Ascending aorta (tissue), 2 donors: ENCODE measurements at regions not wholly inside any gene's neighbourhood (a gene's known extent, or its start where the extent isn't known, plus 50 kb on each side); places are given as distances from the start of the nearest gene placed in this dataset.

Experiments used
- DNase-seq, 2 donors: peaks; one replicate each; pipeline ENCODE4 v3.0.0-alpha.2; 2019; ENCODE audit warnings: low spot score in 2 of 2
- H3K27ac ChIP-seq, 2 donors: fragments of 200-600 bp; sonication (generic); one replicate each; pipeline ENCODE4 v1.5.1; 2016 to 2017; ENCODE audit warnings: mild to moderate bottlenecking in 1 of 2
- H3K27me3 ChIP-seq: fragments of 200-600 bp; sonication (generic); one replicate; pipeline ENCODE4 v1.5.1; 2017
- H3K36me3 ChIP-seq, 2 donors: fragments of 200-600 bp; sonication (generic); one replicate each; pipeline ENCODE4 v1.5.1; 2016
- H3K4me1 ChIP-seq, 2 donors: fragments of 200-600 bp; sonication (generic); one replicate each; pipeline ENCODE4 v1.5.1; 2016 to 2017; ENCODE audit warnings: mild to moderate bottlenecking in 1 of 2
- H3K4me3 ChIP-seq, 2 donors: fragments of 200-600 bp; sonication (generic); one replicate each; pipeline ENCODE4 v1.5.1; 2016 to 2017; ENCODE audit warnings: mild to moderate bottlenecking in 1 of 2
- H3K9me3 ChIP-seq, 2 donors: fragments of 200-600 bp; sonication (generic); one replicate each; pipeline ENCODE4 v1.5.1; 2016
- intact Hi-C: fragments of 100-400 bp; cut with DNase I; formaldehyde crosslinking; loops from one replicate; pipeline ENCODE4 v1.15.1; 2023
- TF ChIP-seq, protein P1 (sequence below), 3 experiments: fragments of 200-600 bp in 2 of 3; fragments of 450-650 bp in 1 of 3; sonication (generic) in 2 of 3; IDR thresholded peaks; one replicate each; pipeline ENCODE4 v1.5.1; 2016 to 2019; ENCODE audit warnings: antibody characterized with exemption in 3 of 3, mild to moderate bottlenecking in 1 of 3, moderate library complexity in 1 of 3

DNA sequence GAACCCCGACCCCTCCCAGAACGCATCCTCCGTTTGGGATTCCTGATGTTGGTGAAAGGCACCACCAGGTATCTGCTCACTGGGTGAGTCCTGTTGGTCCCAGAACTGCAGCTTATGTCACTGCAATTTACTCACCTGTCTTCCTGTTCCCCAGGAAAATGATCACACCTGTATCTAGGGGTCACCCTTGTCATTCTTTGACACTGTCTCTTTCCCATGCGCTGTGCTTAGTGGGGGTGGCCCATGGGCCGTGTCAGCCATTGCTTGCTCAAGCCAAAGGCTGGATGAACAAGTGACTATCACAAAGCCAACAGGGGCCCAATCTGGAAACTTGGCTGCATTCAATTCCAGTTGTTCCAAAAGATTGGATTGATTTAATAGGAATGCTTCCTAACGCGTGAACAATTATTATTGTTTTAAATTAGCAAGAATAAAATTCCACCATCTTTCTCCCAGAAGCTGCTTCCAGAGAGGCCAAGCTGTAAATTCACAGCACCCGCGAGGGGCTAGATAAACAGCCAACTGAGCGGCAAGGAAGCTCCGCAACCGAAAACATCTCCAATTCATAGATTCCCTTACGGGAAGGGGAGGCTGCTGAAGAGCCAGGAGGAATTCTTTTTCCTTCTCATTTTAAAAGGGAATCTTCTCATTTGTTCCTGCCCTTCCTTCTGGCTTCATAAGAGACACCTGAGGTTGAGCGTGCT, 134.8 kb upstream of the ZMIZ1 start:
- H3K27me3 ChIP-seq: no peaks in the 10 kb centered on the region
- H3K4me1 ChIP-seq: no peaks in the 10 kb centered on the region
- no peak overlapping the region for H3K4me3 ChIP-seq
- H3K27ac ChIP-seq: no peak overlapping the region
- no peak for DNase-seq
- intact Hi-C loops: no loop called here
- H3K36me3 ChIP-seq: no peaks in the 10 kb centered on the region
- no peaks in the 10 kb centered on the region for H3K9me3 ChIP-seq
- TF ChIP-seq, protein P1, sequence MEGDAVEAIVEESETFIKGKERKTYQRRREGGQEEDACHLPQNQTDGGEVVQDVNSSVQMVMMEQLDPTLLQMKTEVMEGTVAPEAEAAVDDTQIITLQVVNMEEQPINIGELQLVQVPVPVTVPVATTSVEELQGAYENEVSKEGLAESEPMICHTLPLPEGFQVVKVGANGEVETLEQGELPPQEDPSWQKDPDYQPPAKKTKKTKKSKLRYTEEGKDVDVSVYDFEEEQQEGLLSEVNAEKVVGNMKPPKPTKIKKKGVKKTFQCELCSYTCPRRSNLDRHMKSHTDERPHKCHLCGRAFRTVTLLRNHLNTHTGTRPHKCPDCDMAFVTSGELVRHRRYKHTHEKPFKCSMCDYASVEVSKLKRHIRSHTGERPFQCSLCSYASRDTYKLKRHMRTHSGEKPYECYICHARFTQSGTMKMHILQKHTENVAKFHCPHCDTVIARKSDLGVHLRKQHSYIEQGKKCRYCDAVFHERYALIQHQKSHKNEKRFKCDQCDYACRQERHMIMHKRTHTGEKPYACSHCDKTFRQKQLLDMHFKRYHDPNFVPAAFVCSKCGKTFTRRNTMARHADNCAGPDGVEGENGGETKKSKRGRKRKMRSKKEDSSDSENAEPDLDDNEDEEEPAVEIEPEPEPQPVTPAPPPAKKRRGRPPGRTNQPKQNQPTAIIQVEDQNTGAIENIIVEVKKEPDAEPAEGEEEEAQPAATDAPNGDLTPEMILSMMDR (IDR thresholded peaks at IDR 0.05): no peak

DNA sequence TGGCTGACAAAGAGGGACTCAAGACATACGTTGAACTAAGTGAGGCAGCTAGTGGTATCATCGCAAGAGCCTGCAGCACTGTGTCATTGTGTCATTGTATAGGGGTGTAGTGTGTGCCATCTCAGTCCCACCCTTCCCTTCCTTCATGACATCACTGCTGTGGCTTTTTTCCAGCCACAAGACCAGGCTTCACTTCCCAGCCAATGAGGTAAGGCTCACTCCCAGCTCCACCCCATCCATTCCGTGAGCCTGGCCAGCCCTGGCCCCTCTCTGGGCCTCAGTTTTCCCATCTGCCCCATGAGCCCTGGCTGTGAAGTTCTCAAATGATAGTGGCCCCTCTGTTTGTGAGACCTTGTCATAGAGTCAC, 134.3 kb upstream of the ZMIZ1 start:
- Histone ChIP-seq H3K4me3 (no peak overlapping the region), H3K27me3 (no peaks in the 10 kb centered on the region), H3K27ac (no peak overlapping the region), H3K36me3 (no peaks in the 10 kb centered on the region), H3K4me1 (no peaks in the 10 kb centered on the region), H3K9me3 (no peaks in the 10 kb centered on the region)
- no peak for DNase-seq
- TF ChIP-seq, protein P1 (IDR thresholded peaks at IDR 0.05): no peak
- intact Hi-C loops: no loop called here

DNA sequence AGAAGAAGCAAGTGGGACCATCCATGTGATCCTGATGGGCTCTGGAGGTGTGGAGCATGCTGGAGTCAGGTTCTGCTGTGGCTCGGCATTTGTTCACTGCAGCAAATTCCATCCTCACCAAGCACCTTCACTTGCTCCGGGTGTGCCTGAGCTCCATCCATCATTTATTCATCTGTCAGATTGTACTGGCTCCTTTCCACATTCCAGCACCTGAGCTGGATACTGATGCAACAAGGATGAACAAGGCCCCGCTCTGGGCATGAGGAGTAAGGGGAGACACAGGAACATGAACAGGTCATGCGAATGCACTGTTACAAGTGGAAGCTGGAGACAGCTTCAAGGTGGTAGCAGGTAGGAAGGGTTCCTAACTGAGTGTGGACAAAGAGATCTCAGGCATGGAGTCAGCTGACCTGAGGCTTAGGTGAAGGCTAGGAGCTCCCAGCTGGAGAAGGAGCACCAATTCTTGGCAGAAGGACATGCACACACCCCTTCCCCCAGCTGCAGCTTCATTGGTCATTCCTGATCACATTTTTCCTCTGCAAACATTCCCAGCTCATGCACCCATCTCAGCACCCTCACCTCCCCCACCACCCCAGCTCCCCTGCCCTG, 133.7 kb upstream of the ZMIZ1 start:
- no peak for DNase-seq
- Histone ChIP-seq H3K4me3 (no peak overlapping the region), H3K27ac (no peak overlapping the region), H3K4me1 (no peaks in the 10 kb centered on the region), H3K27me3 (no peaks in the 10 kb centered on the region), H3K9me3 (no peaks in the 10 kb centered on the region), H3K36me3 (no peaks in the 10 kb centered on the region)
- TF ChIP-seq, protein P1 (IDR thresholded peaks at IDR 0.05): no peak
- intact Hi-C loops: no loop called here

DNA sequence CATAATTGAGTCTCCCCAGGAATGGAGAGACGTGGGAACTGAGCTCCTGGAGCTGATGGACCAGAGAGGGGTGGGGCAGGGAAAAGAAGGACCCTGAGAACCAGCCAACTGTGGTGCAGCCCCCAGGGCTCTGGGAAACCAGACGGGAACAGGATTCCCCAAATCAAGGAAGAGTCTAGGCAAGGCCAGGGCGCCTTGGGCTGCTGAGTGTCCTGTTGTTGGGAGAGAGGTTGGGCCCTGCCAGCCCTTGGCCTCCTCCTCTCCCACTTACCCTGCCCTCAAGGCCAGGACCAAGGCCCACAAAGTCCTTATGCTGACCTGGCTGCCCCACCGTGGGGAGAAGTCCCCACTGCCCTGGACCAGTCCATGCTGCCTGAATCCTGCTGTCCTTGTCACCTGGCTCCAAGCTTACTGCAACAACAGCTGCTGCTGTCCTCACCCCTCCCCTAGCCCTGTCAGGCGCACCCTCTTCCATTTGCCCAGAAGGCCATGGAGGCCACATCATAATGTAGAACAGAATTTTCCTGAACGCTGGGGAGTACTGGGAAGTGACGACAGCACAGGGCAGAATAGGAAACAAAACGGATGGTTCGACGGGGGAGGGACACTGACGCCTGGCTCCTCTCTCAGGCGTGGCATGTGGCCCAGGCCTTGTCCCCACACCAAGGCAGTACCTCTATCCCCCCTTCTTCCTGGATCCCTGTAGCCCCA, 132.9 kb upstream of the ZMIZ1 start:
- Histone ChIP-seq H3K9me3 (no peaks in the 10 kb centered on the region), H3K4me3 (no peak overlapping the region), H3K4me1 (no peaks in the 10 kb centered on the region), H3K36me3 (no peaks in the 10 kb centered on the region), H3K27ac (no peak overlapping the region), H3K27me3 (no peaks in the 10 kb centered on the region)
- DNase-seq: no peak
- TF ChIP-seq, protein P1 (IDR thresholded peaks at IDR 0.05): no peak
- intact Hi-C loops: no loop called here

DNA sequence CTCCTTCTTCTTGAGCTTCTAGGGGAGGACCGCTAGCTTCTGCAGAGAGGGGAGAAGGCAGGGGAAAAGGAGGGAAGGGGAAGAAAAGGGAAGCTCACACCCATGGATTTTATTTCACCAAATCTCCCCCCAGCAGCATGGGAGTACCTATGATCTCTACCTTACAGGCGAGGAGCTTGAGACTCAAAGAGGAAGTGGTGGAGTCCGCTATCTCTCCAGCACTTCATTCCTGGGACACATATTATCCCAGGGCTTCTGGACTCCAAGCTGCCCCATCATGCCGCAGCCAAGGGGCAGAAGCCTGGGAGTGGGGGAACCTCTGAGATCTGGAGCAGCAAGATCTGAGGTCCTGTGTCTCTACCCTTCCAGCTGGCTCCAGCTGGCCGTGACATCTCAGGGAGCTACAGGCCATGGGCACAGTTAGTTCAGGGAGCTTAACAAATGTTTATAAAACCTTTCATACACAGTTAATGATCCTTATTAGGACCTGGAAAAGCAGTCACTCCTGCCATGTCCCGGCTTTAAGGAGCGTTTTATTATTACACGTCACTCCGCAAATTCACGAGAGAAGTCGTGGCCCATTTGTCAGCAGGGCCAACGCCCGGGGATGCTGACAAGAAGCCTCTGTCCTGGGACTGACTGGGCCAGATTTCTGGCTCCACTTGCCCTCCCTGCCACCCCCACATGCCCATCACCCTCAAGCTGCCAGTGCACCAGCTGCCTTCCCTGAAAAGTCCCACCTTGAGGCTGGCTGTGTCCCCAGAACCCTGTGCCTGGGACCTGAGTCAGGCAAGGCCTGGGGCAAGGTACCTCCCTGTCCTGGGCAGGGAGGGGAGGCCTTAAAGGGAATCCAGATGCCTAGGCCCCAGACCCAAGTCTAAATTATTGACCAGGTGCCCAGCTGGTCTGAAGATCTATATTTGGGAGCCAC, 132.1 kb upstream of the ZMIZ1 start:
- TF ChIP-seq, protein P1 (IDR thresholded peaks at IDR 0.05): no peak
- no peaks in the 10 kb centered on the region for H3K27me3 ChIP-seq
- no peak overlapping the region for H3K27ac ChIP-seq
- H3K9me3 ChIP-seq: no peaks in the 10 kb centered on the region
- H3K4me3 ChIP-seq: no peak overlapping the region
- no peak for DNase-seq
- no peaks in the 10 kb centered on the region for H3K36me3 ChIP-seq
- intact Hi-C loops: no loop called here
- no peaks in the 10 kb centered on the region for H3K4me1 ChIP-seq
